SK-N-SH treated with all-trans-retinoic acid at 6 μM for 48 hours (cell line): ENCODE measurements at regions not wholly inside any gene's neighbourhood (a gene's known extent, or its start where the extent isn't known, plus 50 kb on each side); places are given as distances from the start of the nearest gene placed in this dataset.

Source experiments
- ARNTL ChIP-seq: fragments of 450-650 bp; formaldehyde crosslinking; IDR thresholded peaks from 2 replicates; pipeline ENCODE4 v1.5.0; 2020; ENCODE audit warnings: low read depth, mild to moderate bottlenecking, moderate library complexity, borderline replicate concordance
- ISL1 ChIP-seq: fragments of 250-450 bp; sonication (Bioruptor Pico); IDR thresholded peaks from 2 replicates; pipeline ENCODE4 v2.1.2; 2022; ENCODE audit warnings: mild to moderate bottlenecking, moderate library complexity

DNA sequence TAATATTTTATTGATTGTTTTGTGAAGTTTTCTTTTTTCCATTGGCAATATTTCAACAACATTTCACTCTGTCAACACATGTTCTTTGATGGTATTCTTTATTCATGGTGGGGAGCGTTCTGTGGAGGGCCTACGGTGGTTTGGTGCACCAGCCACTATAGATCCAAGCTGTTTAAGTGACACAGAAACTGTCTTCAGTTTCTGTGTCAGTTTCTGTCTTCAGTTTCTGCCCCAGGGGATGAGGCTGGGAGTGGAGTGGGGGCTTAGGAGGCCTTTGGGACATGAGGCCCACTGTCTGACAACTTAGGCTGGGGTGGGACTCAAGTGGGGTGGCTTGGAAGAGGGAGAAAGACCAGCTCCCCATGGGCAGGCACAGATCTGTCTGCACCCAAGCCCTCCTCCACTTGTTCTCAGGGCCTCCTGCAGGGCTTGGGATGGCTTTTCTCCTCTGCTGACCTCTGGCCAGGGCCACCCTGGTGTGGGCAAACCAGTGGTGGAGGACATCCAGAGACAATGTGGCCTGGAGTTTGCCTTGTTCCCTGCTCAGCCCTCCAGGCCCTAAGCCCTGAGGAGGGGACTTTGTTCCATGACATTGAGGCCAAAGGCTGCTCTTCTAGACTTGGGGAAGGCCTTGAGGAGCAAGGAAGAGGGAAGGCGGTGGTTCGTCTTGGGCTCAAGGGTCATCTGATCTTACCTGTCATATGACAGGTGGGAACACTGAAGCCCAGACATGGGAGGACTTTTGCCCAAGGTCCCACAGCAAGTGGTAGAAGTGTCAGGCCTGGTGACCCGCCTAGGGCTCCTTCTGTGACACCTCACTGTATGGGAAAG, 60.3 kb upstream of the SMAD6 start:
- TF ChIP-seq ARNTL (no peak), ISL1 (CRISPR knock-in tag) (no peak)
